Peyer's patch (tissue), 4 donors: ENCODE measurements at regions not wholly inside any gene's neighbourhood (a gene's known extent, or its start where the extent isn't known, plus 50 kb on each side); places are given as distances from the start of the nearest gene placed in this dataset.

Experiments
- DNase-seq, 3 donors: peaks; one replicate each; pipeline ENCODE4 v3.0.0-alpha.2; 2017 to 2019
- H3K27ac ChIP-seq, 4 donors: fragments of 200-600 bp; sonication (generic); one replicate each; pipeline ENCODE4 v1.5.1; 2016 to 2019
- H3K27me3 ChIP-seq, 2 donors: fragments of 200-600 bp; sonication (generic); one replicate each; pipeline ENCODE4 v1.5.1; 2019
- H3K36me3 ChIP-seq, 3 donors: fragments of 200-600 bp; sonication (generic); one replicate each; pipeline ENCODE4 v1.5.1; 2016 to 2019
- H3K4me1 ChIP-seq, 4 donors: fragments of 200-600 bp; sonication (generic); one replicate each; pipeline ENCODE4 v1.5.1; 2016 to 2019
- H3K4me3 ChIP-seq, 4 donors: fragments of 200-600 bp; sonication (generic); 1 replicate in 3 of 4; 2 replicates in 1 of 4; pipeline ENCODE4 v1.5.1; 2016 to 2019; ENCODE audit warnings: mild to moderate bottlenecking in 1 of 4
- H3K9me3 ChIP-seq, 4 donors: fragments of 200-600 bp; sonication (generic); one replicate each; pipeline ENCODE4 v1.5.1; 2016 to 2019; ENCODE audit warnings: mild to moderate bottlenecking in 1 of 4
- POLR2A ChIP-seq, 2 donors: fragments of 450-650 bp; IDR thresholded peaks; one replicate each; pipeline ENCODE4 v1.5.1; 2017; ENCODE audit warnings: antibody characterized with exemption in 2 of 2, mild to moderate bottlenecking in 2 of 2, moderate library complexity in 2 of 2
- TF ChIP-seq, protein P1 (sequence below), 6 experiments: fragments of 450-650 bp in 4 of 6; fragments of 200-600 bp in 2 of 6; sonication (generic) in 1 of 6; IDR thresholded peaks; one replicate each; pipeline ENCODE4 v1.5.1; 2017 to 2019; ENCODE audit warnings: antibody characterized with exemption in 6 of 6, mild to moderate bottlenecking in 3 of 6, moderate library complexity in 1 of 6

DNA sequence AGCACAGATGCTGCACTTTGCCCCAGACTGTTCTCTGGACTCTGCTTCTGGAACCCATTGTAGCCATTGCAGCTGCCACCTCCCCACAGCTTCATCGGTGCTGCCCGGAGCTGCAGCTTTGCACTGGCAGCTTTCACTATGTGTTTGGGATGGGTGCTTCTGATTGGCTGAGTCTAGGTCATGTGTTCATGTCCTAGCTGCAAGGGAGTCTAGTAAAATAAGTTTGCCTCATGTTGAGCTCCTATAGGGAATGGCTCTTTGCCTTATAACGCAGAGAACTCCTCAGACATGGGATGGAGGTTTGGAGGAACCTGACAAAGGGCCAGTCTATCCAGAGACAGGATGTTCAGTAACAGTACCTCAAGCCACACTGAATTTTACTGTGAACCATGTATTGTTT lies 268.0 kb downstream of the BMP7 start:
- Histone ChIP-seq H3K4me3 (no peak overlapping the region), H3K4me1 (no peaks in the 10 kb centered on the region), H3K9me3 (peaks cover 0 to 10% (median 0%) of the 10 kb centered on the region in 4 donors), H3K27me3 (no peaks in the 10 kb centered on the region), H3K36me3 (no peaks in the 10 kb centered on the region), H3K27ac (no peak overlapping the region)
- TF ChIP-seq, protein P1, sequence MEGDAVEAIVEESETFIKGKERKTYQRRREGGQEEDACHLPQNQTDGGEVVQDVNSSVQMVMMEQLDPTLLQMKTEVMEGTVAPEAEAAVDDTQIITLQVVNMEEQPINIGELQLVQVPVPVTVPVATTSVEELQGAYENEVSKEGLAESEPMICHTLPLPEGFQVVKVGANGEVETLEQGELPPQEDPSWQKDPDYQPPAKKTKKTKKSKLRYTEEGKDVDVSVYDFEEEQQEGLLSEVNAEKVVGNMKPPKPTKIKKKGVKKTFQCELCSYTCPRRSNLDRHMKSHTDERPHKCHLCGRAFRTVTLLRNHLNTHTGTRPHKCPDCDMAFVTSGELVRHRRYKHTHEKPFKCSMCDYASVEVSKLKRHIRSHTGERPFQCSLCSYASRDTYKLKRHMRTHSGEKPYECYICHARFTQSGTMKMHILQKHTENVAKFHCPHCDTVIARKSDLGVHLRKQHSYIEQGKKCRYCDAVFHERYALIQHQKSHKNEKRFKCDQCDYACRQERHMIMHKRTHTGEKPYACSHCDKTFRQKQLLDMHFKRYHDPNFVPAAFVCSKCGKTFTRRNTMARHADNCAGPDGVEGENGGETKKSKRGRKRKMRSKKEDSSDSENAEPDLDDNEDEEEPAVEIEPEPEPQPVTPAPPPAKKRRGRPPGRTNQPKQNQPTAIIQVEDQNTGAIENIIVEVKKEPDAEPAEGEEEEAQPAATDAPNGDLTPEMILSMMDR (IDR thresholded peaks at IDR 0.05) = no peak
- TF ChIP-seq POLR2A (IDR thresholded peaks at IDR 0.05) = no peak
- no peak for DNase-seq

DNA sequence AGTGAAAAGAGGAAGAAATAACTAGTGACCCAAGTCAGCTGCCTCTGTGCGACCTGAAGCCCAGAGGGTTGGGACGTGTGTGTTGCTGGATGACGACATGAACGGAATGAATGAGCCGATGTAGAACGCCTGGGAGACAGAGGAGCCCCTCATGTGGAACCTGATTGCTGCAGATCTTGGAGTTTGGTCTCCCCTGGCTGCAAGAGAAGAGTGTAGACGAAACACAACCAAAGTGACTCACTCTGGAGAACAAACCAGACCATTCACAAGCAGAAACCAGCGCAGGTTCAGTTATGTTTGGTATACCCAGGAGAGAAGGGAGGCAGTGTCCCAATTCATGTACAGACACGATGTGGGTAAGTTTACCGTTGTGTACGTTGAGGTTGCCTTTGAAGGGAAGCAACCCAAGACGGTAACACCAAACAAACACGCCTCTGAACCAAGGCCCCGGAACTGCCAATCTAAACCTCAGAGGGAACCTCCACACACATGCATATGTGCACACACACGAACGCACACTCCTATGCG lies 265.9 kb downstream of the BMP7 start:
- Histone ChIP-seq H3K36me3 (no peaks in the 10 kb centered on the region), H3K4me1 (no peaks in the 10 kb centered on the region), H3K27ac (no peak overlapping the region), H3K4me3 (no peak overlapping the region), H3K9me3 (peaks cover 0 to 10% (median 0%) of the 10 kb centered on the region in 4 donors), H3K27me3 (no peaks in the 10 kb centered on the region)
- no peak for DNase-seq
- TF ChIP-seq, protein P1 (IDR thresholded peaks at IDR 0.05) = no peak
- TF ChIP-seq POLR2A (IDR thresholded peaks at IDR 0.05) = no peak

DNA sequence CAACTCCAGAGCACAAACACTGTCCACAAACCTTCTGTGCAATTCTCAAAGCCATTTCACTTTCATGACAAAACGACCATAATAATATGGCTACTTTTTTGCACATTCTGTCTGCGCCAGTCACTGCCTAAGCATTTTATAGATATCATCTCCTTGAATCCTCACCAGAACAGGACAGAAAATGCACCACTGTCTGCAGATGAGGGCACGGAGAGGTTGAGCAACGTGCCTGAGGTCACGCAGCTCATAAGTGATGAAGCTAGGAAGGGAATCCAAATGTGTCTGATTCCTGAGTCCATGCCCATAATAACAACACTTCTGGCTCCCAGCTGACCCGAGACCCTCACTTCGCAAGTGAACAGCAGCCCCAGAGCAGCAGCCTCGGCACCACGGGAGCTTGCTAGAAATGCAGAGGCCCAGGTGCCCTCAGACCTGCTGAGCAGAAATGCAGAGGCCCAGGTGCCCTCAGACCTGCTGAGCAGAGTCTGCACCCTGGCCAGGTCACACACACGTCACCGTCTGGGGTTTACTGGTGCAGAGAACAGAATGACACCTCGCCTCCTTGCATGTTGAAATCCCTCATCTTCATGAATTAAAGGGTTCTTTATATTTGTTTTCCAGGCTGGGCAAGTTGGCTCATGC lies 265.2 kb downstream of the BMP7 start:
- no peak overlapping the region for H3K4me3 ChIP-seq
- no peaks in the 10 kb centered on the region for H3K27me3 ChIP-seq
- H3K27ac ChIP-seq = no peak overlapping the region
- no peak for DNase-seq
- H3K36me3 ChIP-seq = no peaks in the 10 kb centered on the region
- H3K4me1 ChIP-seq = no peaks in the 10 kb centered on the region
- peaks cover 0 to 10% (median 0%) of the 10 kb centered on the region in 4 donors for H3K9me3 ChIP-seq
- TF ChIP-seq POLR2A (IDR thresholded peaks at IDR 0.05) = no peak
- TF ChIP-seq, protein P1 (IDR thresholded peaks at IDR 0.05) = no peak

DNA sequence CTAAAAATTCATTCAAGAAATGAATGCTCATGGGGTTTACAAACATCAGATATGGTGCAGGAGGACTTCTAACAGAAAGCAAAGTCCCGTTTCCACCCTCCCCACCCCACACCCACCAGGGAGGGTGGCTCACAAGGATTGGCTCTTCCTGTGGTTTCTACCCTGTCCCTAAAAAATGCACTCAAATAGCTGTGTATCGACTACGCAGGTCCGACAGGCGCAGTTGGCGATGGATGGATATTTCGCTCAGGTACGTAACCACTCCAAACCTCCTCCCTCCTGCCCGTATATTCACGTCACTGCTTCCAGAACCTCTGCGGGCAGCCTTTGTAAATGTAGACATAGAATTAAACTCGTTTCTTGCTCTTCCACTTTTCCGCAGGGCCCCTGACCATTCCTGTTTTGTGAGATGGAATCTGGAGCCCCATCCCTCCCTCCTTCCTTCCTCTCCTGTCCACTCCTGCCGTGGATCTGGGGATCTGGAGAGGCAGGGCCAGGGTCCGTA lies 264.3 kb downstream of the BMP7 start:
- Histone ChIP-seq H3K9me3 (peaks cover 0 to 10% (median 0%) of the 10 kb centered on the region in 4 donors), H3K36me3 (no peaks in the 10 kb centered on the region), H3K27ac (no peak overlapping the region), H3K4me1 (no peaks in the 10 kb centered on the region), H3K27me3 (no peaks in the 10 kb centered on the region), H3K4me3 (no peak overlapping the region)
- TF ChIP-seq, protein P1 (IDR thresholded peaks at IDR 0.05) = no peak
- TF ChIP-seq POLR2A (IDR thresholded peaks at IDR 0.05) = no peak
- DNase-seq = no peak

DNA sequence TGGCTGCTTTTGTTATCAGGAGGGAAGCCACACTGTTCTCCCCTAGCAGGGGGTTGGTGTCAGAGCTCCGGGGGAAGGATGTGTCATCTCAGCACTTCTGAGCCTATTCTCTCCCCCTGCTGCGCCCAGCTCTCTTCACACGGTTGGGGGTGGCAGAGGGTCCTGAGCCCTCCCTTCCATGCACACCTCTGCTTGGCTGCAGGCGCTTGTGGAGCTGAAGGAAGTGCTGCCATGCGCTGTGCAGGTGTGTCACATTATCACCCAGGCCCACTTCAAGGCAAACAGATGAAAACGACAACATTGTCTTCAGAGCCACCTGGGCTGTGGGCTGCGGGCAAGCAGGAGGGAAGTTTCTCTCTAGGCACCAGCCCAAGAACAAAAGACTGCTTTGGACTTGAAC lies 263.4 kb downstream of the BMP7 start:
- Histone ChIP-seq H3K27ac (no peak overlapping the region), H3K36me3 (no peaks in the 10 kb centered on the region), H3K4me3 (no peak overlapping the region), H3K27me3 (no peaks in the 10 kb centered on the region), H3K4me1 (no peaks in the 10 kb centered on the region), H3K9me3 (peaks cover 0 to 8% (median 0%) of the 10 kb centered on the region in 4 donors)
- TF ChIP-seq POLR2A (IDR thresholded peaks at IDR 0.05) = no peak
- TF ChIP-seq, protein P1 (IDR thresholded peaks at IDR 0.05) = no peak
- DNase-seq = no peak
